Left lung (tissue), 4 donors: ENCODE measurements at regions not wholly inside any gene's neighbourhood (a gene's known extent, or its start where the extent isn't known, plus 50 kb on each side); places are given as distances from the start of the nearest gene placed in this dataset.

Experiments used
- ATAC-seq: fragments of 200-7000 bp; cut with Tn5 transposase; one replicate; pipeline ENCODE4 v1.9.1; 2020; ENCODE audit warnings: moderate library complexity
- DNase-seq, 4 donors: peaks; one replicate each; pipeline ENCODE4 v3.0.0-alpha.2; 2013 to 2020
- H3K27ac ChIP-seq, 2 donors: fragments of 200-600 bp; sonication (generic) in 1 of 2; one replicate each; pipeline versions ENCODE4 v1.5.0 to v1.8.0; 2020 to 2021
- H3K27me3 ChIP-seq, 2 donors: fragments of 200-600 bp; sonication (generic) in 1 of 2; one replicate each; pipeline versions ENCODE4 v1.5.0 to v1.8.0; 2020 to 2021
- H3K36me3 ChIP-seq, 2 donors: fragments of 200-600 bp; sonication (generic) in 1 of 2; one replicate each; pipeline versions ENCODE4 v1.5.0 to v1.8.0; 2020 to 2021
- H3K4me1 ChIP-seq, 2 donors: fragments of 200-600 bp; one replicate each; pipeline ENCODE4 v1.8.0; 2021
- H3K4me3 ChIP-seq, 2 donors: fragments of 200-600 bp; sonication (generic) in 1 of 2; one replicate each; pipeline versions ENCODE4 v1.5.0 to v1.8.0; 2020 to 2021; ENCODE audit warnings: mild to moderate bottlenecking in 1 of 2
- H3K9me3 ChIP-seq, 2 donors: fragments of 200-600 bp; sonication (generic) in 1 of 2; one replicate each; pipeline versions ENCODE4 v1.5.0 to v1.8.0; 2020 to 2021
- intact Hi-C, 2 donors: fragments of 100-400 bp; cut with DNase I; formaldehyde crosslinking; loops; one replicate each; pipeline versions ENCODE4 v1.11.2 to v1.14.2; 2022
- TF ChIP-seq, protein P1 (sequence below), 2 donors: fragments of 200-600 bp; sonication (generic) in 1 of 2; IDR thresholded peaks; one replicate each; pipeline versions ENCODE4 v1.5.0 to v1.8.0; 2021; ENCODE audit warnings: antibody characterized with exemption in 2 of 2
- donor health status: DM: no; HTN: yes; CAD: no.
- donor health status: DM: no; HTN: no; CAD: no.

DNA sequence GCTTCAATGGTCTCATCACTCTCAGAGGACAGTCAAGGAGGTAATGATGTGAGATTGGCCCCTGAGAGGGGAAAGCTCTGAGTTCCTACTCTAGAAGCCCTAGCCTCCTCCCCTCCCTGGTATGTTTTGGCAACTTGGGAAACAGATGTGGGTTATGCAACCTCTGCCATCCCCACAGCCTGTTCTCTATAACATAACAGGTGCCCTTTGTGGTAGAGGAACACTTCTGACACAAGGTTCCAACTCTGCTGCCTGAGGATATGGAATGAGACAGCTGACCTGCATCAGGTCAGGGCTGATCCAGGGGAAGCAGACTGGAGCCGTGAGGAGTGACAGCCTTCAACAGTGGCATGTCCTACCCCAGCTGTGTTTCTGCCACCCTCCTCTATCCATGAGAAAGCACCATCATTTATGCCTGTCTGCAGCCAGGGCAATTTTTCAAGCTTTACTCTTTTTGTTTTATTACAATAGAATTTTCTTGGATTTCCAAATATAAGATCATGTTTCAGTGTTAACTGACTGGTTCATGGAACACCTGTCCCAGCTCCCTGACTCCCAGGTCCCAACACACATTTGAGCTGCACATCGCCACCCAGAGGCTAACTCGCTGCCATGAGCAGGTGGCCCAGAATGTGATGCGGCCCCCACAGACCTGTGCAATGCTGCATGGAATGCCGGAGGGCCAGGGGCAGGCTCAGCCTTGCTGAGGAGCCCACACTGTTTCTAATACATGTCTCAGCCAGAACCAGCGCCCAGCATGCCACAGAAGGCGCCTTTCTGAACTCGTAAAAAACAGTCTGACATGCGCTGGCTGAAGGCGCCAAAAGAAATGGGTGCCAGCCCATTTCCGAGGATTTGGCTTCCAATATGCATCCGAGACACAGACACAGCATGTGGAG lies 124.8 kb upstream of the CHST15 start:
- DNase-seq (no peak), ATAC-seq (no peak)
- no peak overlapping the region for H3K27ac ChIP-seq
- H3K4me1 ChIP-seq = peaks cover 0 to 17% of the 10 kb centered on the region in 2 donors
- TF ChIP-seq, protein P1, sequence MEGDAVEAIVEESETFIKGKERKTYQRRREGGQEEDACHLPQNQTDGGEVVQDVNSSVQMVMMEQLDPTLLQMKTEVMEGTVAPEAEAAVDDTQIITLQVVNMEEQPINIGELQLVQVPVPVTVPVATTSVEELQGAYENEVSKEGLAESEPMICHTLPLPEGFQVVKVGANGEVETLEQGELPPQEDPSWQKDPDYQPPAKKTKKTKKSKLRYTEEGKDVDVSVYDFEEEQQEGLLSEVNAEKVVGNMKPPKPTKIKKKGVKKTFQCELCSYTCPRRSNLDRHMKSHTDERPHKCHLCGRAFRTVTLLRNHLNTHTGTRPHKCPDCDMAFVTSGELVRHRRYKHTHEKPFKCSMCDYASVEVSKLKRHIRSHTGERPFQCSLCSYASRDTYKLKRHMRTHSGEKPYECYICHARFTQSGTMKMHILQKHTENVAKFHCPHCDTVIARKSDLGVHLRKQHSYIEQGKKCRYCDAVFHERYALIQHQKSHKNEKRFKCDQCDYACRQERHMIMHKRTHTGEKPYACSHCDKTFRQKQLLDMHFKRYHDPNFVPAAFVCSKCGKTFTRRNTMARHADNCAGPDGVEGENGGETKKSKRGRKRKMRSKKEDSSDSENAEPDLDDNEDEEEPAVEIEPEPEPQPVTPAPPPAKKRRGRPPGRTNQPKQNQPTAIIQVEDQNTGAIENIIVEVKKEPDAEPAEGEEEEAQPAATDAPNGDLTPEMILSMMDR (IDR thresholded peaks at IDR 0.05) = no peak
- peaks cover 0 to 22% of the 10 kb centered on the region in 2 donors for H3K27me3 ChIP-seq
- no peaks in the 10 kb centered on the region for H3K9me3 ChIP-seq
- H3K4me3 ChIP-seq = no peak overlapping the region
- intact Hi-C loops = no loop called here
- no peaks in the 10 kb centered on the region for H3K36me3 ChIP-seq

DNA sequence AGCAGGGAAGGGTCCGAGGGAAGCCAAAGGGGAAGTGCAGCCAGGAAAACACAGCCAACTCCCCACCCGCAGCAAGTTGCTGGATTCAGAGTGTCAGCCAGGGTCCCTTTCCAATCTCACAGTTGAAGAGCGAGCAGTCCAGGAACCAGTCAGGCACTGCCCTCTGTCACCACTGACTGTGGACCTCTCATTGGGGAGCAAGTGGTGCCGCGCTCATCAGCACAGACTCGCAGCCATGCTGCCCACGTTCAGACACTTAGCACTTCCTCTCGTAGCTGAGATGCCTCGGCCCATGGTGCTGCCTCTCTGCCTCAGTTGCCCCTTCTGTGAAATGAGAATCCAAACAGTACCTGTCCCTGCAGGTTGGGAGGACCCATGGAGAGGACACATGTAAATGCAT lies 123.6 kb upstream of the CHST15 start:
- Histone ChIP-seq H3K36me3 (no peaks in the 10 kb centered on the region), H3K9me3 (no peaks in the 10 kb centered on the region), H3K4me1 (peaks cover 0 to 16% of the 10 kb centered on the region in 2 donors), H3K4me3 (no peak overlapping the region), H3K27me3 (peaks cover 0 to 14% of the 10 kb centered on the region in 2 donors), H3K27ac (no peak overlapping the region)
- intact Hi-C loops = no loop called here
- no peak for ATAC-seq
- no peak for DNase-seq
- TF ChIP-seq, protein P1 (IDR thresholded peaks at IDR 0.05) = no peak

DNA sequence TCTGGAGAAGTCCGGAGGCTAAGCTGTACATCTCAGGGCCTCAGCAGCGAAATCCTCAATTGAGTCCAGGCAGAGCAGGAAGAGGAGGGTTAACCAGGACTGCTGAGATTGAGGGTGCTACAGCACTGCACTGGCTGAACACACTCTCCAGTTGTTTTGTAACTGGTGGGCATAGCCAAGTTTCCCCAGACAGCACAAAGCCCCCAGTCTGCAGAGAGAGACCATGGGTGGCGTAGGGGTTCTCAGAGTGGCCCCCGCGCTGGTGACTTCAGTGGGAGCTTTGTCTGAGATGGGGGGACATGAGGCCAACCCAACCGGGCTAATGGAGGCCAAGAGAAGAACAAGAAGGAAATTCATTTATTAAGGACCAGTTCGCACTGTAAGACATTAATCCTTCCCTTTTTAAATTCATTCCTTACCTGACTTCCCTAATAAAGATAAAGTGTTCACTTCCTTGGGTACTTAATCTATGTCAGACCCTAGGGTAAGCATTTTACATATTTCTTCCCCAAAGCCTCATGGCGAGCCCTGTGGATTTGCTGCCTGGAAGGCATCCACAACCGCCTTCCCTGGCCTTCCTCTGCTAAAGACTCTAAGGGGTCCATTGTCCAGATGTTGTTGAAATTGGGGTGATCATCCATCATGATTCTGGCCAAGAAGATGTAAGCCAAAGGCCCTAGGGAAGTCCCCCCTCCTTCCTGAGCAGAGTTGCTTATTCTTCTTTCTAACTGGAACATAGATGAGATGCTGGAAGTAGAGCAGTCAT lies 121.4 kb upstream of the CHST15 start:
- peaks cover 0 to 10% of the 10 kb centered on the region in 2 donors for H3K9me3 ChIP-seq
- ATAC-seq (no peak), DNase-seq (no peak)
- H3K36me3 ChIP-seq = no peaks in the 10 kb centered on the region
- intact Hi-C loops = no loop called here
- no peak overlapping the region for H3K4me3 ChIP-seq
- H3K4me1 ChIP-seq = no peaks in the 10 kb centered on the region
- TF ChIP-seq, protein P1 (IDR thresholded peaks at IDR 0.05) = no peak
- H3K27ac ChIP-seq = no peak overlapping the region
- H3K27me3 ChIP-seq = no peaks in the 10 kb centered on the region

DNA sequence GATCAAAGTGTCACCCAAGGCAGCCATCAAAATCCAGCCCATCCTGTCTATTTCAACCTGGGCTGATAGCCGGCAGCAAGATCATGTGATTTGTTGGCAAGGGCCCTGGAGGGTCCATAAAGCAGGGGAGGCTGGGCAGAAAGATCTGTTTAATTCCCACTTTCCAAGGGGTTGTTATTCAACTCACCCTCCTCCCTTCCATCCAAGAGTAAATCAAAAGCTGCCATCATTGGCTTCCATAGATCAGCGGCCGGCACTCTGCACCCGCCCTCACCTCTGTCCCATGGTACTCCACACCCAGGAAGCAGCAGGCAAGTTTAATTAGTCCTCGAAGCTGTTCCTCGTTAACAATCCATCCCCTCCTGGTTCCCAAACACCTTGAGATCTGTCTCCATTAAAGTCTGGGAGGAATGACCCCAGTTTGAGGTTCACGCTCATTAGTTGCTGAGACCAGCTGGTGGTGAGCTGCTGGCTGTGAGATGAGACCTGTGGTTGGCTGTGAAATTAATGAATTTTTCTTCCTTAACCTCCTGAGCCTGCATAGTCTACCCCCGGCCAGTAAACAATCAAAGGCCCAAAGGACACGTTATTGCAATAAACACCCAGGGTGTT lies 120.6 kb upstream of the CHST15 start:
- no peak overlapping the region for H3K4me3 ChIP-seq
- no peaks in the 10 kb centered on the region for H3K4me1 ChIP-seq
- intact Hi-C loops = no loop called here
- H3K9me3 ChIP-seq = peaks cover 0 to 10% of the 10 kb centered on the region in 2 donors
- DNase-seq = no peak
- H3K36me3 ChIP-seq = no peaks in the 10 kb centered on the region
- no peak overlapping the region for H3K27ac ChIP-seq
- no peaks in the 10 kb centered on the region for H3K27me3 ChIP-seq
- no peak for ATAC-seq
- TF ChIP-seq, protein P1 (IDR thresholded peaks at IDR 0.05) = no peak

DNA sequence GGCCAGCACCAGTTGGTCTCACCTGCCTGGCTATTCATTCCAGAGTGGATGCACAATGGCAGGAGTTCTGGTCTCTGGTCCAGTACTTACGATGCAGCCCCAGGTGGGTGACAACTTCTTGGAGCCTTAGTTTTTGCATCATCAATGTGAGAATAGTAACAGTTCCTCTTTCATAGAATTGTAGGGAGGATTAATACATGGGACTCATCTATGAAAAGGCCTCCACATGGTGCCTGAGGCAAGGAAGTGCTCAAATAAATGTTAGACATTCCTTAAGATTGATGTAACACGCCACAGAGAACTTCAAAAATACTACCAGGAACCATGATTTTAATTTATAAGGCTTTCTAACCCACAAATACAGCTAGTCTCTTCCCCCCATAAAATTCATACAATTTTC lies 120.1 kb upstream of the CHST15 start:
- no peak for DNase-seq
- intact Hi-C loops = no loop called here
- TF ChIP-seq, protein P1 (IDR thresholded peaks at IDR 0.05) = no peak
- H3K36me3 ChIP-seq = no peaks in the 10 kb centered on the region
- H3K4me3 ChIP-seq = no peak overlapping the region
- no peaks in the 10 kb centered on the region for H3K4me1 ChIP-seq
- H3K27ac ChIP-seq = no peak overlapping the region
- no peak for ATAC-seq
- H3K27me3 ChIP-seq = no peaks in the 10 kb centered on the region
- H3K9me3 ChIP-seq = peaks cover 0 to 10% of the 10 kb centered on the region in 2 donors
